VCaP (cell line): ENCODE measurements at regions not wholly inside any gene's neighbourhood (a gene's known extent, or its start where the extent isn't known, plus 50 kb on each side); places are given as distances from the start of the nearest gene placed in this dataset.

Experiments used
- H3K27ac ChIP-seq: fragments of 450-650 bp; 2 replicates; pipeline ENCODE4 v1.5.1; 2017
- CTCF ChIP-seq: fragments of 450-650 bp; conservative IDR thresholded peaks from 2 replicates; pipeline ENCODE4 v1.5.1; 2017; ENCODE audit warnings: mild to moderate bottlenecking, moderate library complexity

GRCh38 chr6:139844907-139845306 is 470.5 kb upstream of the CITED2 start:
- no peak for TF ChIP-seq CTCF
- H3K27ac ChIP-seq, result no peak overlapping the region

DNA sequence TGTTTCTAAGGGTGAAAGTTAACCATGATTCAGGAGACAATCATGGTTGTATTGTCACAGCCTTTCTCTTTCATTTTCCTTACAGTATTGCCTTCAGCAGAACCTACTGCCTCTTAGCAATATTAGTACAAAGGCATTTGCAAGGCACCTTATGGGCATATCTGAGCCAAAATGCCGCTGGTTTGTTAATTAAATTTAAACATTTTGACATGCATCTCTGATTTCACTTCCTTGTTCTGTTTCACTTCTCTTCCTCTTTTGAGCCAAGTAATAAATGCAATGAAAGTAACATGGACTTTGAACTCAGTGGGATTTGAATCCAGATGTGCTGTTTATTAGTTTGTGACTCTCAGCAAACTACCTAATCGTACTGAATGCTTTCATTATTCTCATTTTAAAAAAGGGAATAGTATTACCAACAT is 467.4 kb upstream of the CITED2 start:
- TF ChIP-seq CTCF, result no peak
- no peak overlapping the region for H3K27ac ChIP-seq

- H3K27ac ChIP-seq, result no peak overlapping the region
Observed at GRCh38 chr6:139839506-139840156, 465.2 kb upstream of the CITED2 start.

GRCh38 chr6:139834232-139834631 is 459.8 kb upstream of the CITED2 start:
- H3K27ac ChIP-seq, result no peak overlapping the region
- no peak for TF ChIP-seq CTCF

More at GRCh38 chr6:139839506-139840156, 465.2 kb upstream of the CITED2 start:
- no peak for TF ChIP-seq CTCF

- no peak overlapping the region for H3K27ac ChIP-seq
- no peak for TF ChIP-seq CTCF
Observed at GRCh38 chr6:139833592-139833991, 459.1 kb upstream of the CITED2 start.

GRCh38 chr6:139832493-139833305 is 458.3 kb upstream of the CITED2 start:
- no peak for TF ChIP-seq CTCF
- no peak overlapping the region for H3K27ac ChIP-seq

- H3K27ac ChIP-seq, result no peak overlapping the region
- TF ChIP-seq CTCF, result no peak
Observed at GRCh38 chr6:139829576-139829975, 455.1 kb upstream of the CITED2 start.
